ENCODE measurements at regions not wholly inside any gene's neighbourhood (a gene's known extent, or its start where the extent isn't known, plus 50 kb on each side); places are given as distances from the start of the nearest gene placed in this dataset.

DNA sequence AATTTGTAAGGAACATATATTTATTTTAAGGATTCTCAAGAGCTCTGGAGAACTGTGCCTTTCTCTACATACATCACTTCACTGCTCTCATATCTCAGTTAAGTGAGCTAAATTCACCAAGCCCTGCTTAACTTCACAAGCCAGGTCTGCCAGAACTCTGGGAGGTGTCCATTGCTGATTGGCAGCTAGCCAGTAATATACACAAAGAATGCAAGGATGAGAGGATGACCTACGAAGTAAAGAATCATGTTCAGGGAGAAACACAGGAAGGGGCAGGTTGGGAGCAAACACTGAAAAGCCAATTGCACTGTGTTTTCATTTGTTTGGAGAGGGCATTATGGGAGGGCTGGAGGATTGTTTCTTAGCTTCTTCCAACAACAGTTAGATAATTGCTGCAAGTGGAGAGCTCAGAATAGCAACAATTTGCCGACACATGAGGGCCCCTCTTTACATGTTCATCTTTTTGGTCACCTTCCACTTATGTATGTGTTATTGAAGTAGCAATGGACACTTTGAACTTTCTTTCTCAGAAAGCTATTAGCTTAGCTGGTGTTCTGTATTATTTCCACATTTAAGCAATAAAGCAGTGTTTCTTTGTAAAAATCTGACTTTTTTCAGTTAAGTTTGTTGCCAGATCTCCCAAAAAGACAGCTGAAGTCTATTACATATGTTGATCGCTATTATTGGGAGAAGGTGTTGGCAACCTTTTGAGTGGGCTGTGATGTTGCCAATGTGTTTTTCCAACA is 254.8 kb downstream of the LTN1 start:
- Histone ChIP-seq H3K27me3 (no peaks in the 10 kb centered on the region), H3K27ac (no peak overlapping the region), H3K36me3 (replicated peaks in 1 of 2; ENCODE audit: insufficient read depth in 1 of 2, low read depth in 2 of 2) (no peaks in the 10 kb centered on the region), H3K4me1 (no peaks in the 10 kb centered on the region), H3K9me3 (no peaks in the 10 kb centered on the region), H3K4me3 (no peak overlapping the region)
- intact Hi-C loops (cut with DNase I), result no loop called here
- WGBS, 2 donors, result 62 to 72% methylated on average over 3 of the region's 3 CpGs
- no peak for TF ChIP-seq POLR2A (IDR thresholded peaks at IDR 0.05)
- TF ChIP-seq, protein P1, sequence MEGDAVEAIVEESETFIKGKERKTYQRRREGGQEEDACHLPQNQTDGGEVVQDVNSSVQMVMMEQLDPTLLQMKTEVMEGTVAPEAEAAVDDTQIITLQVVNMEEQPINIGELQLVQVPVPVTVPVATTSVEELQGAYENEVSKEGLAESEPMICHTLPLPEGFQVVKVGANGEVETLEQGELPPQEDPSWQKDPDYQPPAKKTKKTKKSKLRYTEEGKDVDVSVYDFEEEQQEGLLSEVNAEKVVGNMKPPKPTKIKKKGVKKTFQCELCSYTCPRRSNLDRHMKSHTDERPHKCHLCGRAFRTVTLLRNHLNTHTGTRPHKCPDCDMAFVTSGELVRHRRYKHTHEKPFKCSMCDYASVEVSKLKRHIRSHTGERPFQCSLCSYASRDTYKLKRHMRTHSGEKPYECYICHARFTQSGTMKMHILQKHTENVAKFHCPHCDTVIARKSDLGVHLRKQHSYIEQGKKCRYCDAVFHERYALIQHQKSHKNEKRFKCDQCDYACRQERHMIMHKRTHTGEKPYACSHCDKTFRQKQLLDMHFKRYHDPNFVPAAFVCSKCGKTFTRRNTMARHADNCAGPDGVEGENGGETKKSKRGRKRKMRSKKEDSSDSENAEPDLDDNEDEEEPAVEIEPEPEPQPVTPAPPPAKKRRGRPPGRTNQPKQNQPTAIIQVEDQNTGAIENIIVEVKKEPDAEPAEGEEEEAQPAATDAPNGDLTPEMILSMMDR (IDR thresholded peaks at IDR 0.05), result no peak
- ATAC-seq (no peak), DNase-seq (no peak)

DNA sequence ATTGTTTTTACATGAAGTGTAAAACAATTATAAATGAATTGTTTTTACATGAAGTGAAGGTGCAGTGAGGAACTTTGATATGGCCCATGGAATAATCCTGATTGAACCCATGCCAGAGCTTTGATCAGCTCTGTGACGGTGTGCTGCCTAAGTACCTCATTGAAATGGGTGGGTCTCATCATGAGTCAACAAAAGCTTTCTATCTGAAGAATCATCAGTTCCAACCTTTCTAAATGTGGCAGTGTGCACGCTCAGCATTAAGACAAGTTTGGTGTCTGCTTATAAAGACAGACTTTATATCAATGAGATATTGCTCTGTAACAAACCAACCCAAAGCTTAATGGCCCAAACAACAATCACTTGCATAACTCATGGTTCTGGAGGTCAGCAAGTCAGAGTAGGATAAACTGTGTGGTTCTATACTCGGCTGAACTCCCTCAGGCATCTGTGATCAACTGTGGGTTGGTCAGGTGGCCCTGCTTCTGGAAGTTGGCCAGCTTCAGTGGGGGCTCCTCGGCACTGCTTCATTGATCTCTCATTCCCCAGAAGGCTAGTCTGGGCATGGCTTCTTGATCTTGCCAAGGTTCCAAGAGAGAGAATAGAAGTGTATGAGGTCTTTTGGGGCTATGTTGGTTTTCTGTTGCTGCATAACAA is 258.0 kb downstream of the LTN1 start:
- Histone ChIP-seq H3K4me1 (no peaks in the 10 kb centered on the region), H3K27me3 (no peaks in the 10 kb centered on the region), H3K36me3 (replicated peaks in 1 of 2; ENCODE audit: insufficient read depth in 1 of 2, low read depth in 2 of 2) (no peaks in the 10 kb centered on the region), H3K9me3 (no peaks in the 10 kb centered on the region), H3K27ac (no peak overlapping the region), H3K4me3 (no peak overlapping the region)
- no peak for ATAC-seq
- 79 to 81% methylated on average over 4 of the region's 4 CpGs for WGBS, 2 donors
- TF ChIP-seq, protein P1 (IDR thresholded peaks at IDR 0.05), result no peak
- no peak for TF ChIP-seq POLR2A (IDR thresholded peaks at IDR 0.05)
- no peak for DNase-seq
- intact Hi-C loops (cut with DNase I), result no loop called here

DNA sequence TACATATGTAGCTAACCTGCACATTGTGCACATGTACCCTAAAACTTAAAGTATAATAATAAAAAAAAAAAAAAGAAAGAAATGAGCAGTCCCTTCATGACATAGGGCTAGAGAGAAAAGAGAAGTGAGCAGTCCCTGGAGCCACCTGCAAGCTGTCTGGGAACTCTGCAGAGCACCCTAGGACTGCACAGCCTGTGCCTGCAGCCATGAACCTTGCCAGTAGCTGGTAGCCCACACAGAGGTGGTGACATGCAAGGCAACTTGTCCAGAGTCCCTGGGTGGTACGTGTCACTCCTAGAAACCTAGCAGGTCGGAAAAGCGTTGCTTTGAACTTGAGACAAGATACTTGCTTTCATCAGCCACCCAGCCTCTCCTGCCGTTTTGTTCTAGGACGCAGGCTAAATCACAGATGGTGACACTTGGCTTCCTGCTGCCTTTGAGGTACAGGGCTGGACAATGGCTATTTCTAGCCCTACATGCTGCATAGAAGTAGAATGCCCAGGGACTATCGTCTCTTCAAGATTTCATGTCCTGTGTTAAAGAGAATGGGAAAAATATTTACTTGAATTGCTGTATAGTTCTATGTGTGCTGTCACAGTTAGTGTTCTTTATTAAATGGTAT is 260.9 kb downstream of the LTN1 start:
- intact Hi-C loops (cut with DNase I), result no loop called here
- Histone ChIP-seq H3K9me3 (no peaks in the 10 kb centered on the region), H3K4me3 (no peak overlapping the region), H3K4me1 (no peaks in the 10 kb centered on the region), H3K27ac (no peak overlapping the region), H3K36me3 (replicated peaks in 1 of 2; ENCODE audit: insufficient read depth in 1 of 2, low read depth in 2 of 2) (no peaks in the 10 kb centered on the region), H3K27me3 (no peaks in the 10 kb centered on the region)
- DNase-seq (no peak), ATAC-seq (no peak)
- TF ChIP-seq, protein P1 (IDR thresholded peaks at IDR 0.05), result no peak
- no peak for TF ChIP-seq POLR2A (IDR thresholded peaks at IDR 0.05)
- WGBS, 2 donors, result 78 to 84% methylated on average over 6 of the region's 6 CpGs

DNA sequence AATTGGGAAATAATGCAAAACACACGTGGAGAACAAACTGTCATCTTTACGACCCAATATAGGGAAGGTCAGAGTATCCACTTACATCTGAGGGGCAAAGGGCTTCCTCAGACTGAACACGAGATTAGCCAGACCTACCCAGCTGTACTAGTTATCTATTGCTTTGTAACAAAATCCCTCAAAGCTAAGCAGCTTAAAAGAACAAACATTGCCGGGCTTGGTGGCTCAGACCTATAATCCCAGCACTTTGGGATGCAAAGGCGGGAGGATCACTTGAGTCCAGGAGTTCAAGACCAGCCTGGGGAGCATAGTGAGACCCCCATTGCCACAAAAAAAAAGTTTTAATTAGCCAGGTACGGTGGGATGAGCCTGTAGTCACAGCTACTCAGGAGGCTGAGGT is 262.8 kb downstream of the LTN1 start:
- no peaks in the 10 kb centered on the region for H3K9me3 ChIP-seq
- no peak overlapping the region for H3K4me3 ChIP-seq
- DNase-seq (no peak), ATAC-seq (no peak)
- 80 to 82% methylated on average over 6 of the region's 6 CpGs for WGBS, 2 donors
- H3K36me3 ChIP-seq (replicated peaks in 1 of 2; ENCODE audit: insufficient read depth in 1 of 2, low read depth in 2 of 2), result no peaks in the 10 kb centered on the region
- TF ChIP-seq, protein P1 (IDR thresholded peaks at IDR 0.05), result no peak
- TF ChIP-seq POLR2A (IDR thresholded peaks at IDR 0.05), result no peak
- no peaks in the 10 kb centered on the region for H3K27me3 ChIP-seq
- H3K4me1 ChIP-seq, result no peaks in the 10 kb centered on the region
- H3K27ac ChIP-seq, result no peak overlapping the region
- intact Hi-C loops (cut with DNase I), result no loop called here
